Endodermal cell (in vitro differentiated cells): ENCODE measurements at regions not wholly inside any gene's neighbourhood (a gene's known extent, or its start where the extent isn't known, plus 50 kb on each side); places are given as distances from the start of the nearest gene placed in this dataset.

Experiments used
- DNase-seq: peaks from one replicate; pipeline ENCODE4 v3.0.0-alpha.2; 2017
- H3K27ac ChIP-seq: 2 replicates; pipeline ENCODE4 v1.5.1; 2013; ENCODE audit warnings: mild to moderate bottlenecking, low read depth, low read length, moderate library complexity
- H3K27me3 ChIP-seq: 2 replicates; pipeline ENCODE4 v1.6.1; 2013; ENCODE audit warnings: mild to moderate bottlenecking, low read length, moderate library complexity; ENCODE audit not compliant: insufficient read depth, control insufficient read depth, poor library complexity, severe bottlenecking
- H3K36me3 ChIP-seq: 2 replicates; pipeline ENCODE4 v1.7.0; 2013; ENCODE audit warnings: mild to moderate bottlenecking, low read length, moderate library complexity; ENCODE audit not compliant: control insufficient read depth, insufficient read depth
- H3K4me1 ChIP-seq: one replicate; pipeline ENCODE4 v1.7.0; 2013; ENCODE audit warnings: low read length; ENCODE audit not compliant: control insufficient read depth, insufficient read depth
- H3K4me3 ChIP-seq: 2 replicates; pipeline ENCODE4 v1.5.1; 2013; ENCODE audit warnings: mild to moderate bottlenecking, low read length, moderate library complexity
- H3K9ac ChIP-seq: 2 replicates; pipeline ENCODE4 v1.6.1; 2013; ENCODE audit warnings: mild to moderate bottlenecking, low read length, moderate library complexity; ENCODE audit not compliant: poor library complexity, severe bottlenecking; ENCODE audit errors: extremely low read depth
- H3K9me3 ChIP-seq: 2 replicates; pipeline ENCODE4 v1.6.1; 2013; ENCODE audit warnings: mild to moderate bottlenecking, low read length, moderate library complexity; ENCODE audit not compliant: control insufficient read depth
- H3K27ac Mint-ChIP-seq: 2 replicates; pipeline ENCODE4 v1.8.0; 2020; ENCODE audit warnings: mixed read lengths
- H3K27me3 Mint-ChIP-seq: 2 replicates; pipeline ENCODE4 v1.8.0; 2021; ENCODE audit warnings: mild to moderate bottlenecking, mixed read lengths; ENCODE audit not compliant: insufficient read depth
- H3K36me3 Mint-ChIP-seq: 2 replicates; pipeline ENCODE4 v1.8.0; 2020; ENCODE audit warnings: low read depth, mixed read lengths
- H3K4me1 Mint-ChIP-seq: 2 replicates; pipeline ENCODE4 v1.8.0; 2020; ENCODE audit warnings: mixed read lengths
- H3K4me3 Mint-ChIP-seq: 2 replicates; pipeline ENCODE4 v1.8.0; 2020; ENCODE audit warnings: mild to moderate bottlenecking, moderate library complexity, mixed read lengths
- H3K9me3 Mint-ChIP-seq: 2 replicates; pipeline ENCODE4 v1.8.0; 2020; ENCODE audit warnings: mild to moderate bottlenecking, mixed read lengths
- WGBS, 2 experiments: methylation state at CpG; one replicate each; pipeline versions ENCODE4 v1.1.5 to v1.1.7; 2013; ENCODE audit warnings: missing lambda C conversion rate in 2 of 2, mixed read lengths in 1 of 2; ENCODE audit not compliant: insufficient coverage in 1 of 2, insufficient read length in 1 of 2; 5-methylcytosine and 5-hydroxymethylcytosine counted together
- TF ChIP-seq, protein P1 (sequence below): fragments of 200-600 bp; sonication (generic); conservative IDR thresholded peaks from 2 replicates; pipeline ENCODE4 v1.5.0; 2021; ENCODE audit warnings: antibody characterized with exemption, mild to moderate bottlenecking

- Histone ChIP-seq H3K9ac (no peak overlapping the region), H3K36me3 (no peaks in the 10 kb centered on the region), H3K4me1 (no peaks in the 10 kb centered on the region), H3K27ac (peak overlapping the region; percentile 75), H3K27me3 (no peaks in the 10 kb centered on the region), H3K4me3 (no peak overlapping the region), H3K9me3 (peaks cover 12% of the 10 kb centered on the region)
- H3K4me1 Mint-ChIP-seq, result no peaks in the 10 kb centered on the region
- TF ChIP-seq, protein P1, sequence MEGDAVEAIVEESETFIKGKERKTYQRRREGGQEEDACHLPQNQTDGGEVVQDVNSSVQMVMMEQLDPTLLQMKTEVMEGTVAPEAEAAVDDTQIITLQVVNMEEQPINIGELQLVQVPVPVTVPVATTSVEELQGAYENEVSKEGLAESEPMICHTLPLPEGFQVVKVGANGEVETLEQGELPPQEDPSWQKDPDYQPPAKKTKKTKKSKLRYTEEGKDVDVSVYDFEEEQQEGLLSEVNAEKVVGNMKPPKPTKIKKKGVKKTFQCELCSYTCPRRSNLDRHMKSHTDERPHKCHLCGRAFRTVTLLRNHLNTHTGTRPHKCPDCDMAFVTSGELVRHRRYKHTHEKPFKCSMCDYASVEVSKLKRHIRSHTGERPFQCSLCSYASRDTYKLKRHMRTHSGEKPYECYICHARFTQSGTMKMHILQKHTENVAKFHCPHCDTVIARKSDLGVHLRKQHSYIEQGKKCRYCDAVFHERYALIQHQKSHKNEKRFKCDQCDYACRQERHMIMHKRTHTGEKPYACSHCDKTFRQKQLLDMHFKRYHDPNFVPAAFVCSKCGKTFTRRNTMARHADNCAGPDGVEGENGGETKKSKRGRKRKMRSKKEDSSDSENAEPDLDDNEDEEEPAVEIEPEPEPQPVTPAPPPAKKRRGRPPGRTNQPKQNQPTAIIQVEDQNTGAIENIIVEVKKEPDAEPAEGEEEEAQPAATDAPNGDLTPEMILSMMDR, result no peak
- H3K27me3 Mint-ChIP-seq, result no peaks in the 10 kb centered on the region
- DNase-seq, result no peak
- WGBS, 2 experiments, result 75 to 95% methylated on average over 2 to 7 of the region's 7 CpGs
- H3K36me3 Mint-ChIP-seq, result peaks cover 9% of the 10 kb centered on the region
- no peak overlapping the region for H3K4me3 Mint-ChIP-seq
- no peak overlapping the region for H3K27ac Mint-ChIP-seq
- peaks cover 15% of the 10 kb centered on the region for H3K9me3 Mint-ChIP-seq
Observed at GRCh38 chr2:191512216-191512835, 165.6 kb upstream of the NABP1 start.

DNA sequence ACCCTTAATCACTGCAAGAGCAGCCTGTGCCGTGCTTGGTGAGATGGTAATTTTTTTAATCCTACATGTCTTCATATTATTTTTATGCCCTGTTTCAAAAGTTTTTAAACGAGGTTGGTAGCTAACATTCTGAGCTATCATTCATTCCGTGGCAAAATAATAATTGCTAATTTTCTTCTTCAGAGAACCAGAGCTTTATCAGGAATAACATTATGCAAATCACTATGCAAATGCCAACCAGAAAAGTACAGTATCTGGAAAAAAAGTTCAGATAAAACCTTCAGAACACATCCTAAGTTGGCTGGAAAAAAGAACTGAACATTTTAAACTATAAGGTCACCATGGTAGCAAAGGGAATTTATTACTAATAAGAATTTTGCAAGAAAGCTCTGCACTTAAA lies 165.1 kb upstream of the NABP1 start:
- no peak for DNase-seq
- H3K4me1 Mint-ChIP-seq, result peaks cover 4% of the 10 kb centered on the region
- no peak overlapping the region for H3K9ac ChIP-seq
- no peaks in the 10 kb centered on the region for H3K36me3 ChIP-seq
- TF ChIP-seq, protein P1, result no peak
- H3K9me3 ChIP-seq, result peaks cover 8% of the 10 kb centered on the region
- no peaks in the 10 kb centered on the region for H3K27me3 Mint-ChIP-seq
- no peaks in the 10 kb centered on the region for H3K27me3 ChIP-seq
- WGBS, 2 experiments, result 69 to 87% methylated on average over 2 to 3 of the region's 3 CpGs
- peak overlapping the region; percentile 75 for H3K27ac ChIP-seq
- peaks cover 6% of the 10 kb centered on the region for H3K36me3 Mint-ChIP-seq
- H3K4me3 Mint-ChIP-seq, result no peak overlapping the region
- H3K27ac Mint-ChIP-seq, result no peak overlapping the region
- peaks cover 10% of the 10 kb centered on the region for H3K9me3 Mint-ChIP-seq
- no peak overlapping the region for H3K4me3 ChIP-seq
- H3K4me1 ChIP-seq, result no peaks in the 10 kb centered on the region

- Mint-ChIP-seq H3K36me3 (no peaks in the 10 kb centered on the region), H3K27ac (no peak overlapping the region), H3K4me1 (peaks cover 5% of the 10 kb centered on the region), H3K4me3 (no peak overlapping the region), H3K27me3 (no peaks in the 10 kb centered on the region), H3K9me3 (no peaks in the 10 kb centered on the region)
- DNase-seq, result no peak
- no peak overlapping the region for H3K4me3 ChIP-seq
- 90 to 100% methylated on average over 2 to 3 of the region's 4 CpGs for WGBS, 2 experiments
- TF ChIP-seq, protein P1, result no peak
- H3K27me3 ChIP-seq, result no peaks in the 10 kb centered on the region
- H3K27ac ChIP-seq, result no peak overlapping the region
- H3K4me1 ChIP-seq, result no peaks in the 10 kb centered on the region
- H3K36me3 ChIP-seq, result no peaks in the 10 kb centered on the region
- no peak overlapping the region for H3K9ac ChIP-seq
- H3K9me3 ChIP-seq, result no peaks in the 10 kb centered on the region
Observed at GRCh38 chr2:191514613-191515012, 163.3 kb upstream of the NABP1 start.
